ENCODE measurements at regions not wholly inside any gene's neighbourhood (a gene's known extent, or its start where the extent isn't known, plus 50 kb on each side); places are given as distances from the start of the nearest gene placed in this dataset.

GRCh38 chr1:68704800-68705443 is 208.0 kb upstream of the DEPDC1 start:
- Histone ChIP-seq H4K20me1 (ENCODE audit: insufficient read depth, low read length) (no peaks in the 10 kb centered on the region), H3K4me3 (ENCODE audit: low read depth, low read length, poor library complexity, severe bottlenecking) (no peak overlapping the region), H3K4me1 (ENCODE audit: insufficient read depth, low read length, severe bottlenecking) (no peaks in the 10 kb centered on the region), H3K27me3 (ENCODE audit: insufficient read depth, low read length) (no peaks in the 10 kb centered on the region), H3F3A (ENCODE audit: insufficient read depth, low read length) (no peaks in the 10 kb centered on the region), H3K9ac (ENCODE audit: low read length) (no peak overlapping the region), H3K27ac (ENCODE audit: low read depth, low read length, poor library complexity, severe bottlenecking) (no peak overlapping the region), H3K9me3 (ENCODE audit: low read length) (no peaks in the 10 kb centered on the region), H3K36me3 (ENCODE audit: insufficient read depth, low read length) (no peaks in the 10 kb centered on the region), H2AFZ (ENCODE audit: low read length) (no peak overlapping the region), H3K79me2 (ENCODE audit: insufficient read depth, low read length) (no peaks in the 10 kb centered on the region), H3K4me2 (ENCODE audit: low read length) (no peak overlapping the region), H3K9me2 (ENCODE audit: low read depth, low read length) (no peaks in the 10 kb centered on the region)
- TF ChIP-seq EZH2 (IDR thresholded peaks at IDR 0.05; ENCODE audit: borderline replicate concordance, low read length), result no peak
- no peak for TF ChIP-seq CTCF (IDR thresholded peaks at IDR 0.05; ENCODE audit: low read length)

GRCh38 chr1:68705466-68705865 is 208.6 kb upstream of the DEPDC1 start:
- H3K4me1 ChIP-seq (ENCODE audit: insufficient read depth, low read length, severe bottlenecking), result no peaks in the 10 kb centered on the region
- H3K9me3 ChIP-seq (ENCODE audit: low read length), result no peaks in the 10 kb centered on the region
- no peak overlapping the region for H3K27ac ChIP-seq (ENCODE audit: low read depth, low read length, poor library complexity, severe bottlenecking)
- TF ChIP-seq EZH2 (IDR thresholded peaks at IDR 0.05; ENCODE audit: borderline replicate concordance, low read length) (no peak), CTCF (IDR thresholded peaks at IDR 0.05; ENCODE audit: low read length) (no peak)
- H3K9ac ChIP-seq (ENCODE audit: low read length), result no peak overlapping the region
- H2AFZ ChIP-seq (ENCODE audit: low read length), result no peak overlapping the region
- H3K4me3 ChIP-seq (ENCODE audit: low read depth, low read length, poor library complexity, severe bottlenecking), result no peak overlapping the region
- H3K36me3 ChIP-seq (ENCODE audit: insufficient read depth, low read length), result no peaks in the 10 kb centered on the region
- no peak overlapping the region for H3K4me2 ChIP-seq (ENCODE audit: low read length)
- no peaks in the 10 kb centered on the region for H3F3A ChIP-seq (ENCODE audit: insufficient read depth, low read length)
- H3K9me2 ChIP-seq (ENCODE audit: low read depth, low read length), result no peaks in the 10 kb centered on the region
- H3K79me2 ChIP-seq (ENCODE audit: insufficient read depth, low read length), result no peaks in the 10 kb centered on the region
- H4K20me1 ChIP-seq (ENCODE audit: insufficient read depth, low read length), result no peaks in the 10 kb centered on the region
- no peaks in the 10 kb centered on the region for H3K27me3 ChIP-seq (ENCODE audit: insufficient read depth, low read length)

GRCh38 chr1:68706639-68707317 is 209.9 kb upstream of the DEPDC1 start:
- H3K4me1 ChIP-seq (ENCODE audit: insufficient read depth, low read length, severe bottlenecking), result no peaks in the 10 kb centered on the region
- no peaks in the 10 kb centered on the region for H3K79me2 ChIP-seq (ENCODE audit: insufficient read depth, low read length)
- H3K27ac ChIP-seq (ENCODE audit: low read depth, low read length, poor library complexity, severe bottlenecking), result no peak overlapping the region
- H3K4me3 ChIP-seq (ENCODE audit: low read depth, low read length, poor library complexity, severe bottlenecking), result no peak overlapping the region
- no peaks in the 10 kb centered on the region for H3K27me3 ChIP-seq (ENCODE audit: insufficient read depth, low read length)
- no peaks in the 10 kb centered on the region for H3K9me2 ChIP-seq (ENCODE audit: low read depth, low read length)
- H4K20me1 ChIP-seq (ENCODE audit: insufficient read depth, low read length), result no peaks in the 10 kb centered on the region
- no peak overlapping the region for H3K4me2 ChIP-seq (ENCODE audit: low read length)
- no peaks in the 10 kb centered on the region for H3F3A ChIP-seq (ENCODE audit: insufficient read depth, low read length)
- TF ChIP-seq EZH2 (IDR thresholded peaks at IDR 0.05; ENCODE audit: borderline replicate concordance, low read length) (no peak), CTCF (IDR thresholded peaks at IDR 0.05; ENCODE audit: low read length) (no peak)
- no peak overlapping the region for H2AFZ ChIP-seq (ENCODE audit: low read length)
- H3K9ac ChIP-seq (ENCODE audit: low read length), result no peak overlapping the region
- H3K36me3 ChIP-seq (ENCODE audit: insufficient read depth, low read length), result no peaks in the 10 kb centered on the region
- no peaks in the 10 kb centered on the region for H3K9me3 ChIP-seq (ENCODE audit: low read length)
